SK-N-SH (cell line): ENCODE measurements at regions not wholly inside any gene's neighbourhood (a gene's known extent, or its start where the extent isn't known, plus 50 kb on each side); places are given as distances from the start of the nearest gene placed in this dataset.
A peak's percentile ranks its signal among the peaks of the same experiment; 100 is the strongest.

Source experiments
- CTCF ChIA-PET: fragments of 300-600, 350-600 bp; formaldehyde crosslinking; extraction: SDS; loops from one replicate; lab custom pipeline; 2021; lab: Yijun Ruan, JAX
- POLR2A ChIA-PET: fragments of 350-600 bp; sonication (Branson Sonifier 250); formaldehyde crosslinking; extraction: SDS; loops from one replicate; lab custom pipeline; 2020; ENCODE audit warnings: antibody characterized with exemption, inconsistent platforms; lab: Yijun Ruan, JAX
- DNase-seq: peaks from one replicate; pipeline ENCODE4 v3.0.0; 2012
- H2AFZ ChIP-seq: fragments of 200-600 bp; sonication (generic); 2 replicates; pipeline ENCODE4 v1.8.1; 2016; ENCODE audit warnings: antibody characterized with exemption, mild to moderate bottlenecking, low read depth
- H3F3A ChIP-seq: fragments of 200-600 bp; sonication (generic); replicated peaks from 2 replicates; pipeline ENCODE3; 2016; ENCODE audit warnings: antibody characterized with exemption, mild to moderate bottlenecking; ENCODE audit not compliant: insufficient read depth
- H3K27ac ChIP-seq, 2 experiments: fragments of 200-500 bp in 1 of 2; fragments of 200-600 bp in 1 of 2; sonication (Bioruptor generic) in 1 of 2; sonication (generic), shearing (Covaris generic) in 1 of 2; 2 replicates each; pipeline versions ENCODE4 v1.5.1 to v1.6.1; 2014 to 2016; ENCODE audit warnings: low read depth in 2 of 2, inconsistent platforms in 1 of 2, low read length in 1 of 2, mild to moderate bottlenecking in 1 of 2, mixed read lengths in 1 of 2
- H3K27me3 ChIP-seq: fragments of 200-600 bp; sonication (generic), shearing (Covaris generic); 2 replicates; pipeline ENCODE4 v1.6.1; 2016; ENCODE audit warnings: mixed run types; ENCODE audit not compliant: insufficient read depth
- H3K36me3 ChIP-seq, 2 experiments: fragments of 200-500 bp in 1 of 2; fragments of 200-600 bp in 1 of 2; sonication (Bioruptor generic) in 1 of 2; sonication (generic) in 1 of 2; replicated peaks in 1 of 2; 2 replicates each; pipeline versions ENCODE3 to v1.5.1; 2014 to 2016; ENCODE audit warnings: low read length in 1 of 2, mild to moderate bottlenecking in 1 of 2; ENCODE audit not compliant: insufficient read depth in 2 of 2, control insufficient read depth in 1 of 2
- H3K4me1 ChIP-seq, 2 experiments: fragments of 200-500 bp in 1 of 2; fragments of 200-600 bp in 1 of 2; sonication (Bioruptor generic) in 1 of 2; sonication (generic), shearing (Covaris generic) in 1 of 2; 2 replicates each; pipeline versions ENCODE4 v1.5.1 to v1.6.1; 2014 to 2016; ENCODE audit warnings: low read depth in 1 of 2, low read length in 1 of 2, mixed run types in 1 of 2; ENCODE audit not compliant: insufficient read depth in 2 of 2, control insufficient read depth in 1 of 2
- H3K4me2 ChIP-seq: fragments of 200-600 bp; sonication (generic), shearing (Covaris generic); 2 replicates; pipeline ENCODE4 v1.6.1; 2017; ENCODE audit warnings: mixed run types
- H3K4me3 ChIP-seq, 2 experiments: fragments of 200-500 bp in 1 of 2; fragments of 200-600 bp in 1 of 2; sonication (Bioruptor generic) in 1 of 2; sonication (generic), shearing (Covaris generic) in 1 of 2; 2 replicates each; pipeline versions ENCODE4 v1.5.1 to v1.8.1; 2014 to 2016; ENCODE audit warnings: low read depth in 2 of 2, inconsistent platforms in 1 of 2, low read length in 1 of 2, mild to moderate bottlenecking in 1 of 2, mixed read lengths in 1 of 2, moderate library complexity in 1 of 2
- H3K79me2 ChIP-seq: fragments of 200-600 bp; sonication (generic); 2 replicates; pipeline ENCODE4 v1.8.1; 2017; ENCODE audit warnings: mild to moderate bottlenecking; ENCODE audit not compliant: insufficient read depth
- H3K9ac ChIP-seq: fragments of 200-600 bp; sonication (generic); 2 replicates; pipeline ENCODE4 v1.6.1; 2017; ENCODE audit warnings: mixed run types
- H3K9me2 ChIP-seq: fragments of 200-600 bp; sonication (generic); 2 replicates; pipeline ENCODE4 v1.6.1; 2017; ENCODE audit warnings: mixed run types
- H3K9me3 ChIP-seq: fragments of 200-600 bp; sonication (generic); 2 replicates; pipeline ENCODE4 v1.6.1; 2017; ENCODE audit warnings: mixed run types, mild to moderate bottlenecking, moderate library complexity
- H4K20me1 ChIP-seq: fragments of 200-600 bp; sonication (generic); 2 replicates; pipeline ENCODE4 v1.6.1; 2017; ENCODE audit warnings: mild to moderate bottlenecking, mixed run types; ENCODE audit not compliant: insufficient read depth
- CTCF ChIP-seq: fragments of 200-600 bp; sonication (generic); IDR thresholded peaks from 2 replicates; pipeline ENCODE4 v1.6.1; 2017; ENCODE audit warnings: antibody characterized with exemption, mild to moderate bottlenecking, moderate library complexity
- ELF1 ChIP-seq: IDR thresholded peaks from 2 replicates; pipeline ENCODE4 v1.4.0; 2012
- EZH2phosphoT487 ChIP-seq: fragments of 200-600 bp; sonication (generic); IDR thresholded peaks from 2 replicates; pipeline ENCODE4 v1.6.1; 2017; ENCODE audit warnings: low read depth, mixed run types, mild to moderate bottlenecking, antibody characterized with exemption, moderate library complexity, borderline replicate concordance
- FOXJ3 ChIP-seq: sonication (generic); formaldehyde crosslinking; IDR thresholded peaks from 2 replicates; pipeline ENCODE4 v1.5.1; 2020; ENCODE audit warnings: mild to moderate bottlenecking, missing genetic modification reagents
- POLR2AphosphoS5 ChIP-seq: IDR thresholded peaks from 2 replicates; pipeline ENCODE4 v1.6.1; 2012; ENCODE audit warnings: low read depth, low read length
- RAD21 ChIP-seq: IDR thresholded peaks from 2 replicates; pipeline ENCODE4 v1.6.1; 2012; ENCODE audit warnings: mild to moderate bottlenecking, low read length
- RCOR1 ChIP-seq: fragments of 150-350 bp; IDR thresholded peaks from 2 replicates; pipeline ENCODE4 v1.6.1; 2017; ENCODE audit warnings: antibody characterized with exemption, low read length
- REST ChIP-seq: IDR thresholded peaks from 2 replicates; pipeline ENCODE4 v1.6.1; 2012; ENCODE audit warnings: mild to moderate bottlenecking, low read depth, low read length, moderate library complexity
- RXRA ChIP-seq: IDR thresholded peaks from 2 replicates; pipeline ENCODE4 v1.4.0; 2012; ENCODE audit warnings: low read depth, mild to moderate bottlenecking, borderline replicate concordance
- TAF1 ChIP-seq: IDR thresholded peaks from 2 replicates; pipeline ENCODE4 v1.6.1; 2012; ENCODE audit warnings: low read depth, mild to moderate bottlenecking, low read length, moderate library complexity, borderline replicate concordance
- TCF12 ChIP-seq: IDR thresholded peaks from 2 replicates; pipeline ENCODE4 v1.4.0; 2012
- TEAD4 ChIP-seq: IDR thresholded peaks from 2 replicates; pipeline ENCODE4 v1.4.0; 2012; ENCODE audit warnings: mild to moderate bottlenecking, borderline replicate concordance; ENCODE audit not compliant: insufficient read depth
- USF1 ChIP-seq: IDR thresholded peaks from 2 replicates; pipeline ENCODE4 v1.4.0; 2012; ENCODE audit warnings: low read depth, borderline replicate concordance
- YY1 ChIP-seq: IDR thresholded peaks from 2 replicates; pipeline ENCODE4 v1.4.0; 2012; ENCODE audit warnings: low read depth, mild to moderate bottlenecking
- WGBS: methylation state at CpG from one replicate; pipeline ENCODE4 v1.1.6; 2017; ENCODE audit warnings: low lambda C conversion rate; 5-methylcytosine and 5-hydroxymethylcytosine counted together

- DNase-seq = peak; percentile 51
- Histone ChIP-seq H4K20me1 (no peaks in the 10 kb centered on the region), H3K79me2 (no peaks in the 10 kb centered on the region), H3K27me3 (no peaks in the 10 kb centered on the region), H3K9ac (no peak overlapping the region), H3K4me2 (no peak overlapping the region), H3K36me3 (no peaks in the 10 kb centered on the region), H3K27ac (no peak overlapping the region), H3K9me3 (no peaks in the 10 kb centered on the region), H2AFZ (no peak overlapping the region), H3K4me3 (no peak overlapping the region), H3K4me1 (peaks cover 0 to 7% of the 10 kb centered on the region in 2 experiments; a peak in 1 of 4 replicates), H3K9me2 (no peaks in the 10 kb centered on the region), H3F3A (no peaks in the 10 kb centered on the region)
- TF ChIP-seq YY1 (no peak), USF1 (no peak)
- ChIA-PET CTCF (no interaction called here), POLR2A (no interaction called here)
- 18% methylated on average over 9 of the region's 9 CpGs for whole genome bisulfite sequencing
Measured at GRCh38 chr10:130780763-130781162, 530.8 kb downstream of the TCERG1L start.

GRCh38 chr10:130781206-130781605, 530.3 kb downstream of the TCERG1L start:
- 25% methylated on average over 8 of the region's 8 CpGs for WGBS
- POLR2A ChIA-PET = no interaction called here
- Histone ChIP-seq H3K4me3 (no peak overlapping the region), H3F3A (no peaks in the 10 kb centered on the region), H3K9me3 (no peaks in the 10 kb centered on the region), H3K79me2 (no peaks in the 10 kb centered on the region), H3K27ac (no peak overlapping the region), H3K9me2 (no peaks in the 10 kb centered on the region), H3K4me2 (no peak overlapping the region), H4K20me1 (no peaks in the 10 kb centered on the region), H3K27me3 (no peaks in the 10 kb centered on the region), H3K9ac (no peak overlapping the region), H3K4me1 (peaks cover 0 to 7% of the 10 kb centered on the region in 2 experiments; a peak in 1 of 4 replicates), H2AFZ (no peak overlapping the region), H3K36me3 (no peaks in the 10 kb centered on the region)
- TF ChIP-seq REST (no peak), ELF1 (no peak), TEAD4 (no peak), POLR2AphosphoS5 (no peak)
- DNase-seq = no peak
- CTCF ChIA-PET = no interaction called here

GRCh38 chr10:130781623-130782022, 529.9 kb downstream of the TCERG1L start:
- H3K4me3 ChIP-seq = no peak overlapping the region
- CTCF ChIA-PET = no interaction called here
- H3F3A ChIP-seq = no peaks in the 10 kb centered on the region
- no peaks in the 10 kb centered on the region for H3K36me3 ChIP-seq
- POLR2A ChIA-PET = no interaction called here
- no peak for DNase-seq
- no peak overlapping the region for H3K27ac ChIP-seq
- no peaks in the 10 kb centered on the region for H4K20me1 ChIP-seq
- H3K27me3 ChIP-seq = no peaks in the 10 kb centered on the region
- H3K4me2 ChIP-seq = no peak overlapping the region
- no peak for TF ChIP-seq YY1
- no peak for TF ChIP-seq EZH2phosphoT487
- TF ChIP-seq RAD21 = no peak
- no peak for TF ChIP-seq RXRA
- no peak for TF ChIP-seq RCOR1
- TF ChIP-seq USF1 = no peak
- no peak for TF ChIP-seq CTCF
- no peak for TF ChIP-seq TAF1
- TF ChIP-seq FOXJ3 (CRISPR knock-in tag) = no peak
- no peak for TF ChIP-seq ELF1
- no peak for TF ChIP-seq TCF12
- H2AFZ ChIP-seq = no peak overlapping the region
- H3K9me3 ChIP-seq = no peaks in the 10 kb centered on the region
- H3K9ac ChIP-seq = no peak overlapping the region
- H3K79me2 ChIP-seq = no peaks in the 10 kb centered on the region
- H3K9me2 ChIP-seq = no peaks in the 10 kb centered on the region
- WGBS = 44% methylated on average over 7 of the region's 7 CpGs
- peaks cover 0 to 7% of the 10 kb centered on the region in 2 experiments; a peak in 1 of 4 replicates for H3K4me1 ChIP-seq
